ENCODE measurements at regions not wholly inside any gene's neighbourhood (a gene's known extent, or its start where the extent isn't known, plus 50 kb on each side); places are given as distances from the start of the nearest gene placed in this dataset.

DNA sequence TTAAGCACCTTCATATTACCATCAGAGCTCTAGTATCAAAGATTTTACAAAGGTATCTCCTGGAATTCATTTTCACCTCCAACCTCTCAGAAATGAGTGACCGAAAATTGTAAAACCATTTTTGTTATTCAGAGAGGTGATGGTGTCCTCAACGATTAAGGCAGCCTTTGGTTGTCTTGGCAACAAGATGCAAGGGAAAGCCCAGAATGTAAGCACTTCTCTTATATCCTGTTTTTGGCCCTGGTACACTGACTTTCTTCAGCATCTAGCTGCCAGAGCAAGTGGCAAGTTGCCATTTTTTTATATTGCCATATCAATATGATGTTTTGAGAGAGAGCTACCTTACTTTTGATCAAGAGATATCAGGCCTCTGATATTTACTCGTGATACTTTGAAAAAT lies 384.9 kb upstream of the NECTIN3 start:
- Mint-ChIP-seq H3K27ac (peak overlapping the region; percentile 84 to 96 (median 94); a peak in 6 of 7 replicates), H3K36me3 (ENCODE audit: insufficient read depth in 1 of 3, low read depth in 3 of 3) (peaks cover 5 to 18% (median 16%) of the 10 kb centered on the region in 3 experiments; a peak in 6 of 7 replicates), H3K4me3 (no peak overlapping the region; a peak in 1 of 5 replicates), H3K4me1 (peaks cover 48 to 50% of the 10 kb centered on the region in 2 experiments), H3K27me3 (ENCODE audit: low read depth) (no peaks in the 10 kb centered on the region), H3K9me3 (0 out of 5 replicates have a peak, but pooled peaks cover 0 to 2% of the 10 kb centered on the region in 2 experiments)
- H3K27me3 ChIP-seq (ENCODE audit: insufficient read depth, low read length) = no peaks in the 10 kb centered on the region
- no peak overlapping the region for H3K4me2 ChIP-seq (ENCODE audit: insufficient read depth, insufficient read length, low read length)
- no peak overlapping the region for H4K5ac ChIP-seq (ENCODE audit: insufficient read length, low read depth, low read length)
- no peak overlapping the region for H2BK5ac ChIP-seq (ENCODE audit: insufficient read length, low read length)
- H2BK20ac ChIP-seq (ENCODE audit: low read depth, low read length, poor library complexity, severe bottlenecking) = no peak overlapping the region
- no peaks in the 10 kb centered on the region for H3K9me3 ChIP-seq (ENCODE audit: control insufficient read depth, low read depth, low read length)
- peak overlapping the region; percentile 91 for H3K27ac ChIP-seq (ENCODE audit: insufficient read length, low read depth, low read length)
- H3K79me2 ChIP-seq (ENCODE audit: insufficient read depth, low read length) = no peaks in the 10 kb centered on the region
- H2AFZ ChIP-seq (ENCODE audit: low read length) = no peak overlapping the region
- H3K23ac ChIP-seq (ENCODE audit: insufficient read length, low read depth, low read length) = no peak overlapping the region
- H2AK5ac ChIP-seq (ENCODE audit: insufficient read length, low read length) = peak overlapping the region; percentile 33
- TF ChIP-seq, protein P1, sequence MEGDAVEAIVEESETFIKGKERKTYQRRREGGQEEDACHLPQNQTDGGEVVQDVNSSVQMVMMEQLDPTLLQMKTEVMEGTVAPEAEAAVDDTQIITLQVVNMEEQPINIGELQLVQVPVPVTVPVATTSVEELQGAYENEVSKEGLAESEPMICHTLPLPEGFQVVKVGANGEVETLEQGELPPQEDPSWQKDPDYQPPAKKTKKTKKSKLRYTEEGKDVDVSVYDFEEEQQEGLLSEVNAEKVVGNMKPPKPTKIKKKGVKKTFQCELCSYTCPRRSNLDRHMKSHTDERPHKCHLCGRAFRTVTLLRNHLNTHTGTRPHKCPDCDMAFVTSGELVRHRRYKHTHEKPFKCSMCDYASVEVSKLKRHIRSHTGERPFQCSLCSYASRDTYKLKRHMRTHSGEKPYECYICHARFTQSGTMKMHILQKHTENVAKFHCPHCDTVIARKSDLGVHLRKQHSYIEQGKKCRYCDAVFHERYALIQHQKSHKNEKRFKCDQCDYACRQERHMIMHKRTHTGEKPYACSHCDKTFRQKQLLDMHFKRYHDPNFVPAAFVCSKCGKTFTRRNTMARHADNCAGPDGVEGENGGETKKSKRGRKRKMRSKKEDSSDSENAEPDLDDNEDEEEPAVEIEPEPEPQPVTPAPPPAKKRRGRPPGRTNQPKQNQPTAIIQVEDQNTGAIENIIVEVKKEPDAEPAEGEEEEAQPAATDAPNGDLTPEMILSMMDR (conservative IDR thresholded peaks at IDR 0.05) = no peak
- DNase-seq = no peak
- no peak overlapping the region for H4K91ac ChIP-seq (ENCODE audit: insufficient read length, low read depth, low read length)
- no CpG with 5 or more reads among the region's 3 CpGs for WGBS (ENCODE audit: extremely low coverage, insufficient read length, low lambda C conversion rate)
- H3K4ac ChIP-seq (ENCODE audit: low read depth, low read length) = no peak overlapping the region
- H2BK120ac ChIP-seq (ENCODE audit: low read depth, low read length, poor library complexity, severe bottlenecking) = no peak overlapping the region
- no peak overlapping the region for H3K56ac ChIP-seq (ENCODE audit: insufficient read length, low read depth, low read length)
- H4K20me1 ChIP-seq (ENCODE audit: control insufficient read depth, insufficient read depth, insufficient read length) = no peaks in the 10 kb centered on the region
- peak overlapping the region; percentile 49; the same call in 1 of the 2 replicates for H3K14ac ChIP-seq (ENCODE audit: insufficient read depth, low read length)
- peak overlapping the region; percentile 40 for H3T11ph ChIP-seq (ENCODE audit: low read length)
- H3K23me2 ChIP-seq (ENCODE audit: insufficient read length, low read depth, low read length, poor library complexity, severe bottlenecking) = no peaks in the 10 kb centered on the region
- peaks cover 15% of the 10 kb centered on the region; the same call in 1 of the 2 replicates for H3K4me1 ChIP-seq (ENCODE audit: insufficient read depth, low read length)
- H3K18ac ChIP-seq (ENCODE audit: insufficient read length, low read depth, low read length) = no peak overlapping the region
- no peaks in the 10 kb centered on the region for H3K79me1 ChIP-seq (ENCODE audit: insufficient read depth, low read depth, low read length, poor library complexity, severe bottlenecking)
- H3K9ac ChIP-seq (ENCODE audit: extremely low read depth, insufficient read length, low read length) = no peak overlapping the region
- H4K8ac ChIP-seq (replicated peaks; ENCODE audit: insufficient read length, low read depth, low read length) = no peak overlapping the region
- no peak overlapping the region for H2BK15ac ChIP-seq (ENCODE audit: low read depth, low read length)
- H2BK12ac ChIP-seq (ENCODE audit: insufficient read length, low read depth, low read length) = no peak overlapping the region

Data from H9 (cell line).